Ovary (tissue), 7 donors: ENCODE measurements at regions not wholly inside any gene's neighbourhood (a gene's known extent, or its start where the extent isn't known, plus 50 kb on each side); places are given as distances from the start of the nearest gene placed in this dataset.

Experiments used
- DNase-seq, 5 donors: peaks; one replicate each; pipeline ENCODE4 v3.0.0-alpha.2; 2019 to 2020
- H3K27ac ChIP-seq, 2 donors: fragments of 200-600 bp; one replicate each; pipeline versions ENCODE4 v1.5.1 to v1.8.0; 2019 to 2022
- H3K27me3 ChIP-seq: fragments of 200-600 bp; one replicate; pipeline ENCODE4 v1.8.0; 2022
- H3K36me3 ChIP-seq: fragments of 200-600 bp; sonication (generic); one replicate; pipeline ENCODE4 v1.5.1; 2019
- H3K4me1 ChIP-seq: one replicate; pipeline ENCODE4 v1.8.1; 2013; ENCODE audit warnings: mild to moderate bottlenecking, moderate library complexity; ENCODE audit not compliant: insufficient read depth
- H3K4me3 ChIP-seq: fragments of 200-600 bp; sonication (generic); one replicate; pipeline ENCODE4 v1.5.1; 2017
- H3K9me3 ChIP-seq, 2 donors: fragments of 200-600 bp in 1 of 2; sonication (generic) in 1 of 2; one replicate each; pipeline versions ENCODE4 v1.5.1 to v1.8.1; 2013 to 2019; ENCODE audit warnings: mild to moderate bottlenecking in 1 of 2, moderate library complexity in 1 of 2
- EP300 ChIP-seq: sonication (generic); formaldehyde crosslinking; IDR thresholded peaks from one replicate; pipeline ENCODE4 v1.6.1; 2017; ENCODE audit warnings: antibody characterized with exemption
- POLR2A ChIP-seq: fragments of 450-650 bp; IDR thresholded peaks from one replicate; pipeline ENCODE4 v1.6.1; 2017; ENCODE audit warnings: antibody characterized with exemption, mild to moderate bottlenecking, moderate library complexity
- WGBS, 3 donors: extraction: QIAGEN DNeasy Blood & Tissue Kit in 1 of 3; methylation state at CpG; one replicate each; pipeline versions ENCODE4 v1.1.5 to v1.1.7; 2013 to 2017; 5-methylcytosine and 5-hydroxymethylcytosine counted together
- intact Hi-C, 4 donors: fragments of 100-400 bp; cut with DNase I; formaldehyde crosslinking; loops; one replicate each; pipeline versions ENCODE4 v1.11.0 to v1.15.1; 2022 to 2023
- TF ChIP-seq, protein P1 (sequence below), 3 donors: fragments of 450-650 bp in 2 of 3; fragments of 200-600 bp in 1 of 3; IDR thresholded peaks; one replicate each; pipeline versions ENCODE4 v1.5.1 to v1.8.0; 2016 to 2022; ENCODE audit warnings: antibody characterized with exemption in 3 of 3, mild to moderate bottlenecking in 1 of 3
- donor health status: DM: no; HTN: no; CAD: no; lungs with moderate emphysema.
- donor health status: DM: no; HTN: no; CAD: no.
- donor health status: Bipolar disorder and iron deficiency.
- donor health status: DM: no; HTN: no; CAD: no.
- donor health status: DM: yes; HTN: yes; CAD: no.

GRCh38 chr7:110157631-110158362 is 933.1 kb upstream of the LRRN3 start:
- DNase-seq = no peak
- WGBS, 3 donors = 0% methylated on average over 1 of the region's 1 CpG
- Histone ChIP-seq H3K27me3 (no peaks in the 10 kb centered on the region), H3K4me1 (no peaks in the 10 kb centered on the region), H3K36me3 (no peaks in the 10 kb centered on the region), H3K9me3 (no peaks in the 10 kb centered on the region), H3K4me3 (no peak overlapping the region), H3K27ac (no peak overlapping the region)
- intact Hi-C loops = no loop called here
- TF ChIP-seq, protein P1, sequence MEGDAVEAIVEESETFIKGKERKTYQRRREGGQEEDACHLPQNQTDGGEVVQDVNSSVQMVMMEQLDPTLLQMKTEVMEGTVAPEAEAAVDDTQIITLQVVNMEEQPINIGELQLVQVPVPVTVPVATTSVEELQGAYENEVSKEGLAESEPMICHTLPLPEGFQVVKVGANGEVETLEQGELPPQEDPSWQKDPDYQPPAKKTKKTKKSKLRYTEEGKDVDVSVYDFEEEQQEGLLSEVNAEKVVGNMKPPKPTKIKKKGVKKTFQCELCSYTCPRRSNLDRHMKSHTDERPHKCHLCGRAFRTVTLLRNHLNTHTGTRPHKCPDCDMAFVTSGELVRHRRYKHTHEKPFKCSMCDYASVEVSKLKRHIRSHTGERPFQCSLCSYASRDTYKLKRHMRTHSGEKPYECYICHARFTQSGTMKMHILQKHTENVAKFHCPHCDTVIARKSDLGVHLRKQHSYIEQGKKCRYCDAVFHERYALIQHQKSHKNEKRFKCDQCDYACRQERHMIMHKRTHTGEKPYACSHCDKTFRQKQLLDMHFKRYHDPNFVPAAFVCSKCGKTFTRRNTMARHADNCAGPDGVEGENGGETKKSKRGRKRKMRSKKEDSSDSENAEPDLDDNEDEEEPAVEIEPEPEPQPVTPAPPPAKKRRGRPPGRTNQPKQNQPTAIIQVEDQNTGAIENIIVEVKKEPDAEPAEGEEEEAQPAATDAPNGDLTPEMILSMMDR (IDR thresholded peaks at IDR 0.05) = no peak
- no peak for TF ChIP-seq EP300
- TF ChIP-seq POLR2A = no peak

DNA sequence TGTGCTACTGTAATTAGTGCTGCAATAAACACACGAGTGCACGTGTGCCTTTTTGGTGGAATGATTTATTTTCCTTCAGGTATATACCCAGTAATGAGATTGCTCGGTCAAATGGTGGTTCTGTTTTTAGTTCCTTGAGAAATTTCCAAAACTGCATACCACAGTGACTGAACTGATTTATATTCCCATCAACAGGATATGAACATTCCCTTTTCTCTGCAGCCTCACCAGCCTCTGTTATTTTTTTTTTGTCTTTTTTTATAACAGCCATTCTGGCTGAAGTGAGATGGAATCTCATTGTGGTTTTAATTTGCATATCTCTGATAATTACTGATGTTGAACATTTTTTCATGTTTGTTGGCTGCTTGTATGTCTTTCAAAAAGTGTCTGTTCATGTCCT is 922.9 kb upstream of the LRRN3 start:
- H3K27me3 ChIP-seq = no peaks in the 10 kb centered on the region
- DNase-seq = no peak
- no peak overlapping the region for H3K27ac ChIP-seq
- H3K36me3 ChIP-seq = no peaks in the 10 kb centered on the region
- H3K4me1 ChIP-seq = no peaks in the 10 kb centered on the region
- intact Hi-C loops = no loop called here
- H3K4me3 ChIP-seq = no peak overlapping the region
- TF ChIP-seq, protein P1 (IDR thresholded peaks at IDR 0.05) = no peak
- TF ChIP-seq POLR2A (no peak), EP300 (no peak)
- no peaks in the 10 kb centered on the region for H3K9me3 ChIP-seq
- WGBS, 3 donors = 55 to 71% (median 66%) methylated on average over 3 of the region's 3 CpGs

GRCh38 chr7:110170841-110171240 is 920.1 kb upstream of the LRRN3 start:
- intact Hi-C loops = no loop called here
- Histone ChIP-seq H3K36me3 (no peaks in the 10 kb centered on the region), H3K27ac (no peak overlapping the region), H3K9me3 (no peaks in the 10 kb centered on the region), H3K27me3 (no peaks in the 10 kb centered on the region), H3K4me1 (no peaks in the 10 kb centered on the region), H3K4me3 (no peak overlapping the region)
- TF ChIP-seq POLR2A = no peak
- TF ChIP-seq, protein P1 (IDR thresholded peaks at IDR 0.05) = no peak
- TF ChIP-seq EP300 = no peak
- DNase-seq = no peak
- 30 to 40% (median 35%) methylated on average over 2 of the region's 2 CpGs for whole genome bisulfite sequencing, 3 donors

GRCh38 chr7:110177463-110177862 is 913.5 kb upstream of the LRRN3 start:
- intact Hi-C loops = no loop called here
- 89 to 92% (median 92%) methylated on average over 5 of the region's 5 CpGs for WGBS, 3 donors

More at GRCh38 chr7:110177463-110177862, 913.5 kb upstream of the LRRN3 start:
- Histone ChIP-seq H3K27me3 (no peaks in the 10 kb centered on the region), H3K9me3 (no peaks in the 10 kb centered on the region), H3K36me3 (no peaks in the 10 kb centered on the region), H3K4me3 (no peak overlapping the region), H3K27ac (no peak overlapping the region), H3K4me1 (no peaks in the 10 kb centered on the region)
- no peak for DNase-seq
- TF ChIP-seq EP300 (no peak), POLR2A (no peak)
- TF ChIP-seq, protein P1 (IDR thresholded peaks at IDR 0.05) = no peak
